Osteoblast (primary cell): ENCODE measurements at regions not wholly inside any gene's neighbourhood (a gene's known extent, or its start where the extent isn't known, plus 50 kb on each side); places are given as distances from the start of the nearest gene placed in this dataset.

ENCODE experiments used
- DNase-seq: peaks from one replicate; pipeline ENCODE4 v3.0.0; 2011; ENCODE audit warnings: low spot score, mixed read lengths; ENCODE audit not compliant: insufficient read length; ENCODE audit errors: missing footprints
- H2AFZ ChIP-seq: 2 replicates; pipeline ENCODE4 v1.6.0; 2011; ENCODE audit warnings: mild to moderate bottlenecking, low read length
- H3K27ac ChIP-seq: 2 replicates; pipeline ENCODE4 v1.5.1; 2011; ENCODE audit warnings: mild to moderate bottlenecking, low read depth, low read length, moderate library complexity
- H3K27me3 ChIP-seq: 2 replicates; pipeline ENCODE4 v1.6.0; 2012; ENCODE audit warnings: mild to moderate bottlenecking, control low read depth, inconsistent platforms, low read length, moderate library complexity; ENCODE audit not compliant: insufficient read depth
- H3K36me3 ChIP-seq: 2 replicates; pipeline ENCODE4 v1.5.1; 2011; ENCODE audit warnings: mild to moderate bottlenecking, low read length, control low read depth, moderate library complexity; ENCODE audit not compliant: insufficient read depth
- H3K4me1 ChIP-seq: 2 replicates; pipeline ENCODE4 v1.5.1; 2011; ENCODE audit warnings: mild to moderate bottlenecking, low read length, control low read depth, moderate library complexity; ENCODE audit not compliant: insufficient read depth
- H3K4me2 ChIP-seq: 2 replicates; pipeline ENCODE4 v1.6.0; 2011; ENCODE audit warnings: mild to moderate bottlenecking, low read length; ENCODE audit not compliant: insufficient read depth
- H3K4me3 ChIP-seq: fragments of 200-600 bp; sonication (generic); 3 replicates; pipeline ENCODE4 v1.5.1; 2012; ENCODE audit warnings: mild to moderate bottlenecking, low read length, inconsistent platforms; ENCODE audit not compliant: insufficient read depth
- H3K79me2 ChIP-seq: 2 replicates; pipeline ENCODE4 v1.6.0; 2012; ENCODE audit warnings: mild to moderate bottlenecking, low read length, control low read depth, inconsistent platforms; ENCODE audit not compliant: insufficient read depth
- H3K9me3 ChIP-seq: 2 replicates; pipeline ENCODE4 v1.5.1; 2011; ENCODE audit warnings: low read depth, low read length, control low read depth
- H4K20me1 ChIP-seq: 2 replicates; pipeline ENCODE4 v1.6.0; 2012; ENCODE audit warnings: mild to moderate bottlenecking, low read length, control low read depth; ENCODE audit not compliant: insufficient read depth
- TF ChIP-seq, protein P1 (sequence below): IDR thresholded peaks from 2 replicates; pipeline ENCODE4 v1.5.1; 2011; ENCODE audit warnings: mild to moderate bottlenecking, low read depth, low read length, moderate library complexity; ENCODE audit errors: extremely low read depth

DNA sequence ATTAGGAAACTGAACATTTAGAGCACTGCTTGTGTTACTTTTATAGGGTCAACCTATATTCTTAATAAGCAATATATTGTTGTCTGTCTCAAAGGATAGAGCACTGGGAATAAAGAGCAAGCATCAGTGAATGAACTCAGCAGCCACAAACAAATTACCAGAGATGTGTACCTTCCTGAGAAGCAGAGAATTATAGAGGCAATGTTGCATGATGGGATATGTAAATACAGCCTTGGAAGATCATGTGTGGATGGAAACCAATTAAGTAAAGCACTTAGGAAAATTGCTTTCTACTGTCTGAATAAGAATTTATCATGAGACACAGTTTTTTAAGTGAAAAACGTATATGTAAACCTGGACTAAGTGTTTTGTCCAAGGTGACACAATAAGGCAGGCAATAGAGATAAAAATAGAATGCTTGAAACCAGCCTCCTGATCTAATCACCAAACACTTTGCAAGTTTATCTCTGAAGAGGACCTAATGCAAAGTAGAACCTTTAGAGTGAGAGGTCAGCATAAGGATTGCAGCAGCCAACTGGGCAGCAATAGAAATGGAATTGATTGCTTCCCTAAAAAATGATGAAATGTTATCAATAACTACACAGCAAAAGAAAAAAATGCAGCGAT lies 848.0 kb downstream of the TUSC7 start:
- no peaks in the 10 kb centered on the region for H3K9me3 ChIP-seq

DNA sequence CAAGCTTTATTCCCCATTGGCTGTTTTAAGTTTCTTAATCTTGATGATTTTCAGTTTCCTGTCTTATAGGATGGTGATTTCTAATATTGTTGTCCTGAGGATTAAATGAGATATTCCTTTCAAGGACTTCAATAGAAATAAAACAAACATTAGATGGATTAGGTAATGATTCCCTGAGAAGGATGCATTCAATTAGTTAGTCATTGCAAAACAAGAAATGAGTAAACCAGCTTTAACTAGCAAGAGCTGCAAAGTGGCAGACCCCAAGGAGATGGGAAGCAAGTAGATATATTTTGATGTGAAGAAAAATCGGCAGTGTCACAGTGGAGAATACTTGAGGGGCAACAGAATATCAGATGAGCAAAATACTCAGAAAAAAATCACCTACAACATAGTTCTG lies 849.1 kb downstream of the TUSC7 start:
- no peaks in the 10 kb centered on the region for H3K27me3 ChIP-seq
- TF ChIP-seq, protein P1, sequence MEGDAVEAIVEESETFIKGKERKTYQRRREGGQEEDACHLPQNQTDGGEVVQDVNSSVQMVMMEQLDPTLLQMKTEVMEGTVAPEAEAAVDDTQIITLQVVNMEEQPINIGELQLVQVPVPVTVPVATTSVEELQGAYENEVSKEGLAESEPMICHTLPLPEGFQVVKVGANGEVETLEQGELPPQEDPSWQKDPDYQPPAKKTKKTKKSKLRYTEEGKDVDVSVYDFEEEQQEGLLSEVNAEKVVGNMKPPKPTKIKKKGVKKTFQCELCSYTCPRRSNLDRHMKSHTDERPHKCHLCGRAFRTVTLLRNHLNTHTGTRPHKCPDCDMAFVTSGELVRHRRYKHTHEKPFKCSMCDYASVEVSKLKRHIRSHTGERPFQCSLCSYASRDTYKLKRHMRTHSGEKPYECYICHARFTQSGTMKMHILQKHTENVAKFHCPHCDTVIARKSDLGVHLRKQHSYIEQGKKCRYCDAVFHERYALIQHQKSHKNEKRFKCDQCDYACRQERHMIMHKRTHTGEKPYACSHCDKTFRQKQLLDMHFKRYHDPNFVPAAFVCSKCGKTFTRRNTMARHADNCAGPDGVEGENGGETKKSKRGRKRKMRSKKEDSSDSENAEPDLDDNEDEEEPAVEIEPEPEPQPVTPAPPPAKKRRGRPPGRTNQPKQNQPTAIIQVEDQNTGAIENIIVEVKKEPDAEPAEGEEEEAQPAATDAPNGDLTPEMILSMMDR, result no peak
- H4K20me1 ChIP-seq, result no peaks in the 10 kb centered on the region
- no peak overlapping the region for H3K27ac ChIP-seq
- H3K4me3 ChIP-seq, result no peak overlapping the region
- no peaks in the 10 kb centered on the region for H3K79me2 ChIP-seq
- no peaks in the 10 kb centered on the region for H3K9me3 ChIP-seq
- no peak overlapping the region for H2AFZ ChIP-seq
- no peaks in the 10 kb centered on the region for H3K4me1 ChIP-seq
- no peaks in the 10 kb centered on the region for H3K36me3 ChIP-seq
- no peak for DNase-seq
- no peak overlapping the region for H3K4me2 ChIP-seq

More for the DNA sequence above, 848.0 kb downstream of the TUSC7 start:
- Histone ChIP-seq H4K20me1 (no peaks in the 10 kb centered on the region), H3K79me2 (no peaks in the 10 kb centered on the region), H3K4me1 (no peaks in the 10 kb centered on the region), H3K4me2 (no peak overlapping the region), H3K27me3 (no peaks in the 10 kb centered on the region), H3K36me3 (no peaks in the 10 kb centered on the region), H3K27ac (no peak overlapping the region), H2AFZ (no peak overlapping the region), H3K4me3 (no peak overlapping the region)
- TF ChIP-seq, protein P1, result no peak
- DNase-seq, result no peak

DNA sequence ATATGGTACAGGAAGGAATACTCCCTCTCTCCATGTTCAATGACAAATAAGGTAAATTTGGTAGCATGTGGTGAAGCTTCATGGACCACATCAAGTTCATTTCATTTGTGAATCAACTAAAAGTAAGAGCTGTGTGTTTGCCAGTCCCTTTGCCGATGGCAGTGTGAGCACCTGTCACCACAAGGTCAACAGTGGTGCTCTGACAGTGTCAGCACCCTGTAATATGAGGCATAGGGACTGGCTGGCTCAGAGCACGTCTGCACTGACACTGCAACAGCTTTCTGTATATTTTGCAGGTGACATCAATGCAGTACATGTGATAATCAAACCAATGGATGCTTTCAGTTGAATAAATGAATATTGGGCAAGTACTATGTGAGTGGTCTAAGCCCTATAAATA lies 852.4 kb downstream of the TUSC7 start:
- no peak overlapping the region for H3K4me2 ChIP-seq
- no peak overlapping the region for H3K4me3 ChIP-seq
- no peaks in the 10 kb centered on the region for H3K36me3 ChIP-seq
- H2AFZ ChIP-seq, result no peak overlapping the region
- TF ChIP-seq, protein P1, result no peak
- H3K79me2 ChIP-seq, result no peaks in the 10 kb centered on the region
- H3K27me3 ChIP-seq, result no peaks in the 10 kb centered on the region
- H4K20me1 ChIP-seq, result no peaks in the 10 kb centered on the region
- no peak overlapping the region for H3K27ac ChIP-seq
- DNase-seq, result no peak
- H3K9me3 ChIP-seq, result no peaks in the 10 kb centered on the region
- no peaks in the 10 kb centered on the region for H3K4me1 ChIP-seq

DNA sequence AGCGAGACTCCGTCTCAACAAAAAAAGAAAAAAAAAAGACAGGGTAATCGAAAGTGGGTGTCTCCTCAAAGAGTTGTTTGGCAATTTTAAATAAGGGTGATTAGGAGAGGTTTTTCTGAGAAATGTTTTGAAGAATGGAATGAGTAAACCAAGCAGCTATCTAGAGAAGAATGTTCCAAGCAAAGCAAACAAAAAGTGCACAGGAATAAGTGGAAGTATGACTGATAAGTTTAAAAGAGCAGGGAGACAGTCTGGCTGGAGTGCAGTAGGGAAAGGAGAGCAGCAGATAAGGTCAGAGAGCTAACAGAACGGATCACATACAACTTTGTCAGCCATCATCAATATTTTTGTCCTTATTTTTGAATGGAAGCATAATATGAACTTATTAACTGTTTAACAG lies 853.5 kb downstream of the TUSC7 start:
- Histone ChIP-seq H4K20me1 (no peaks in the 10 kb centered on the region), H3K27ac (no peak overlapping the region), H3K4me1 (no peaks in the 10 kb centered on the region), H3K27me3 (no peaks in the 10 kb centered on the region), H3K4me2 (no peak overlapping the region), H3K9me3 (no peaks in the 10 kb centered on the region), H2AFZ (no peak overlapping the region), H3K4me3 (no peak overlapping the region), H3K36me3 (no peaks in the 10 kb centered on the region), H3K79me2 (no peaks in the 10 kb centered on the region)
- DNase-seq, result no peak
- TF ChIP-seq, protein P1, result no peak
